ENCODE measurements at regions not wholly inside any gene's neighbourhood (a gene's known extent, or its start where the extent isn't known, plus 50 kb on each side); places are given as distances from the start of the nearest gene placed in this dataset.
"Not testable (repeated sequence)": the region's sequence is repeated elsewhere in the genome, so short reads cannot be mapped to it uniquely, and the experiment has no call there.

- Mint-ChIP-seq H3K4me3 (no peak overlapping the region), H3K27ac (no peak overlapping the region), H3K36me3 (no peaks in the 10 kb centered on the region), H3K4me1 (no peaks in the 10 kb centered on the region), H3K9me3 (peaks cover 5% of the 10 kb centered on the region)
- ATAC-seq = no peak
- DNase-seq (ENCODE audit: low spot score in 2 of 2) = no peak
Measured at GRCh38 chrX:66931713-66932112, 292.8 kb upstream of the EDA2R start.

- H3K9me3 Mint-ChIP-seq; DNase-seq (ENCODE audit: low spot score in 2 of 2); H3K27ac Mint-ChIP-seq; H3K4me1 Mint-ChIP-seq; H3K4me3 Mint-ChIP-seq; ATAC-seq; H3K36me3 Mint-ChIP-seq: not testable (repeated sequence)
Measured at GRCh38 chrX:66930516-66930915, 291.6 kb upstream of the EDA2R start.

GRCh38 chrX:66920296-66920695 lies 281.4 kb upstream of the EDA2R start:
- Mint-ChIP-seq H3K9me3 (no peaks in the 10 kb centered on the region), H3K27ac (no peak overlapping the region), H3K4me3 (no peak overlapping the region), H3K4me1 (no peaks in the 10 kb centered on the region), H3K36me3 (no peaks in the 10 kb centered on the region)
- ATAC-seq (no peak), DNase-seq (ENCODE audit: low spot score in 2 of 2) (no peak)

- H3K36me3 Mint-ChIP-seq = no peaks in the 10 kb centered on the region
- peaks cover 3% of the 10 kb centered on the region for H3K9me3 Mint-ChIP-seq
- H3K4me1 Mint-ChIP-seq = no peaks in the 10 kb centered on the region
Measured at GRCh38 chrX:66919280-66919832, 280.5 kb upstream of the EDA2R start.

GRCh38 chrX:66918511-66918910 lies 279.6 kb upstream of the EDA2R start:
- H3K4me1 Mint-ChIP-seq = no peaks in the 10 kb centered on the region
- peaks cover 3% of the 10 kb centered on the region for H3K9me3 Mint-ChIP-seq
- H3K36me3 Mint-ChIP-seq = no peaks in the 10 kb centered on the region
- DNase-seq (ENCODE audit: low spot score in 2 of 2) (no peak), ATAC-seq (no peak)
- H3K27ac Mint-ChIP-seq = no peak overlapping the region
- no peak overlapping the region for H3K4me3 Mint-ChIP-seq

More at GRCh38 chrX:66919280-66919832, 280.5 kb upstream of the EDA2R start:
- no peak for DNase-seq (ENCODE audit: low spot score in 2 of 2)
- Mint-ChIP-seq H3K4me3 (no peak overlapping the region), H3K27ac (no peak overlapping the region)
- no peak for ATAC-seq

GRCh38 chrX:66915893-66916292 lies 277.0 kb upstream of the EDA2R start:
- no peak for ATAC-seq

GRCh38 chrX:66914080-66914479 lies 275.2 kb upstream of the EDA2R start:
- Mint-ChIP-seq H3K4me3 (no peak overlapping the region), H3K9me3 (peaks cover 3% of the 10 kb centered on the region), H3K36me3 (no peaks in the 10 kb centered on the region), H3K4me1 (no peaks in the 10 kb centered on the region), H3K27ac (no peak overlapping the region)
- ATAC-seq (no peak), DNase-seq (ENCODE audit: low spot score in 2 of 2) (no peak)

More at GRCh38 chrX:66915893-66916292, 277.0 kb upstream of the EDA2R start:
- H3K27ac Mint-ChIP-seq = no peak overlapping the region
- no peaks in the 10 kb centered on the region for H3K4me1 Mint-ChIP-seq
- H3K9me3 Mint-ChIP-seq = peaks cover 3% of the 10 kb centered on the region
- no peak for DNase-seq (ENCODE audit: low spot score in 2 of 2)
- no peaks in the 10 kb centered on the region for H3K36me3 Mint-ChIP-seq
- no peak overlapping the region for H3K4me3 Mint-ChIP-seq

GRCh38 chrX:66912417-66912816 lies 273.5 kb upstream of the EDA2R start:
- no peak for ATAC-seq
- DNase-seq (ENCODE audit: low spot score in 2 of 2) = no peak
- Mint-ChIP-seq H3K4me1 (no peaks in the 10 kb centered on the region), H3K36me3 (no peaks in the 10 kb centered on the region), H3K4me3 (no peak overlapping the region), H3K9me3 (peaks cover 3% of the 10 kb centered on the region), H3K27ac (no peak overlapping the region)

- Mint-ChIP-seq H3K4me3 (no peak overlapping the region), H3K36me3 (no peaks in the 10 kb centered on the region), H3K4me1 (no peaks in the 10 kb centered on the region), H3K9me3 (no peaks in the 10 kb centered on the region), H3K27ac (no peak overlapping the region)
- DNase-seq (ENCODE audit: low spot score in 2 of 2) (no peak), ATAC-seq (no peak)
Measured at GRCh38 chrX:66902081-66902480, 263.2 kb upstream of the EDA2R start.

GRCh38 chrX:66900886-66901285 lies 262.0 kb upstream of the EDA2R start:
- Mint-ChIP-seq H3K36me3 (no peaks in the 10 kb centered on the region), H3K4me1 (no peaks in the 10 kb centered on the region), H3K4me3 (no peak overlapping the region), H3K27ac (no peak overlapping the region), H3K9me3 (no peaks in the 10 kb centered on the region)
- no peak for ATAC-seq
- no peak for DNase-seq (ENCODE audit: low spot score in 2 of 2)

- no peaks in the 10 kb centered on the region for H3K4me1 Mint-ChIP-seq
- no peak overlapping the region for H3K27ac Mint-ChIP-seq
- ATAC-seq (no peak), DNase-seq (ENCODE audit: low spot score in 2 of 2) (no peak)
- no peak overlapping the region for H3K4me3 Mint-ChIP-seq
- H3K9me3 Mint-ChIP-seq = no peaks in the 10 kb centered on the region
- no peaks in the 10 kb centered on the region for H3K36me3 Mint-ChIP-seq
Measured at GRCh38 chrX:66892004-66892403, 253.1 kb upstream of the EDA2R start.

- no peak for DNase-seq (ENCODE audit: low spot score in 2 of 2)
- Mint-ChIP-seq H3K27ac (no peak overlapping the region), H3K36me3 (no peaks in the 10 kb centered on the region), H3K4me1 (no peaks in the 10 kb centered on the region), H3K4me3 (no peak overlapping the region), H3K9me3 (no peaks in the 10 kb centered on the region)
- no peak for ATAC-seq
Measured at GRCh38 chrX:66889418-66889817, 250.5 kb upstream of the EDA2R start.

GRCh38 chrX:66882101-66882500 lies 243.2 kb upstream of the EDA2R start:
- Mint-ChIP-seq H3K4me1 (no peaks in the 10 kb centered on the region), H3K27ac (no peak overlapping the region), H3K36me3 (no peaks in the 10 kb centered on the region), H3K9me3 (no peaks in the 10 kb centered on the region), H3K4me3 (no peak overlapping the region)
- no peak for DNase-seq (ENCODE audit: low spot score in 2 of 2)
- ATAC-seq = no peak

GRCh38 chrX:66876776-66877175 lies 237.9 kb upstream of the EDA2R start:
- H3K4me3 Mint-ChIP-seq = no peak overlapping the region
- H3K9me3 Mint-ChIP-seq = no peaks in the 10 kb centered on the region
- no peak overlapping the region for H3K27ac Mint-ChIP-seq
- ATAC-seq = no peak
- no peaks in the 10 kb centered on the region for H3K36me3 Mint-ChIP-seq
- DNase-seq (ENCODE audit: low spot score in 2 of 2) = no peak
- H3K4me1 Mint-ChIP-seq = no peaks in the 10 kb centered on the region

GRCh38 chrX:66872771-66873170 lies 233.9 kb upstream of the EDA2R start:
- ATAC-seq (no peak), DNase-seq (ENCODE audit: low spot score in 2 of 2) (no peak)
- Mint-ChIP-seq H3K27ac (no peak overlapping the region), H3K36me3 (no peaks in the 10 kb centered on the region), H3K9me3 (no peaks in the 10 kb centered on the region), H3K4me1 (no peaks in the 10 kb centered on the region), H3K4me3 (no peak overlapping the region)

GRCh38 chrX:66863721-66864120 lies 224.8 kb upstream of the EDA2R start:
- H3K27ac Mint-ChIP-seq = no peak overlapping the region
- no peak overlapping the region for H3K4me3 Mint-ChIP-seq

GRCh38 chrX:66833426-66833825 lies 194.5 kb upstream of the EDA2R start:
- H3K9me3 Mint-ChIP-seq = peaks cover 6% of the 10 kb centered on the region
- H3K27ac Mint-ChIP-seq = no peak overlapping the region
- no peaks in the 10 kb centered on the region for H3K36me3 Mint-ChIP-seq
- H3K4me1 Mint-ChIP-seq = no peaks in the 10 kb centered on the region
- ATAC-seq (peak; percentile 70), DNase-seq (ENCODE audit: low spot score in 2 of 2) (no peak)
- H3K4me3 Mint-ChIP-seq = no peak overlapping the region

More at GRCh38 chrX:66863721-66864120, 224.8 kb upstream of the EDA2R start:
- Mint-ChIP-seq H3K36me3 (no peaks in the 10 kb centered on the region), H3K9me3 (peaks cover 2% of the 10 kb centered on the region), H3K4me1 (no peaks in the 10 kb centered on the region)
- ATAC-seq (no peak), DNase-seq (ENCODE audit: low spot score in 2 of 2) (no peak)

All from stimulated activated effector memory CD8-positive, alpha-beta T cell treated with anti-CD3 and anti-CD28 coated beads, Interleukin-12 subunit alpha, Interleukin-12 subunit beta, amount 100 ng/mL, for 72 hours (primary cell).